Mucosa of rectum (tissue), 2 donors: ENCODE measurements at regions not wholly inside any gene's neighbourhood (a gene's known extent, or its start where the extent isn't known, plus 50 kb on each side); places are given as distances from the start of the nearest gene placed in this dataset.
"Not testable (repeated sequence)": the region's sequence is repeated elsewhere in the genome, so short reads cannot be mapped to it uniquely, and the experiment has no call there.

Experiments used
- H3K27ac ChIP-seq, 2 donors: one replicate each; pipeline ENCODE4 v1.7.0; 2013; ENCODE audit warnings: inconsistent platforms in 2 of 2, low read depth in 2 of 2, low read length in 2 of 2
- H3K27me3 ChIP-seq, 2 donors: one replicate each; pipeline ENCODE4 v1.7.0; 2013; ENCODE audit warnings: low read length in 2 of 2; ENCODE audit not compliant: control insufficient read depth in 2 of 2, insufficient read depth in 2 of 2
- H3K36me3 ChIP-seq, 2 donors: one replicate each; pipeline ENCODE4 v1.7.0; 2013; ENCODE audit warnings: low read length in 2 of 2; ENCODE audit not compliant: control insufficient read depth in 2 of 2, insufficient read depth in 2 of 2
- H3K4me1 ChIP-seq, 2 donors: one replicate each; pipeline ENCODE4 v1.7.0; 2013; ENCODE audit warnings: low read length in 2 of 2, mild to moderate bottlenecking in 1 of 2; ENCODE audit not compliant: control insufficient read depth in 2 of 2, insufficient read depth in 2 of 2
- H3K4me3 ChIP-seq, 2 donors: one replicate each; pipeline ENCODE4 v1.7.0; 2013; ENCODE audit warnings: low read length in 2 of 2
- H3K9ac ChIP-seq, 2 donors: one replicate each; pipeline ENCODE4 v1.7.0; 2013; ENCODE audit warnings: low read length in 2 of 2, low read depth in 1 of 2, mild to moderate bottlenecking in 1 of 2
- H3K9me3 ChIP-seq, 2 donors: one replicate each; pipeline ENCODE4 v1.7.0; 2013; ENCODE audit warnings: low read length in 2 of 2; ENCODE audit not compliant: control insufficient read depth in 2 of 2
- donor health status: healthy.
- donor health status: Normal muscosa, but diverticular disease.

DNA sequence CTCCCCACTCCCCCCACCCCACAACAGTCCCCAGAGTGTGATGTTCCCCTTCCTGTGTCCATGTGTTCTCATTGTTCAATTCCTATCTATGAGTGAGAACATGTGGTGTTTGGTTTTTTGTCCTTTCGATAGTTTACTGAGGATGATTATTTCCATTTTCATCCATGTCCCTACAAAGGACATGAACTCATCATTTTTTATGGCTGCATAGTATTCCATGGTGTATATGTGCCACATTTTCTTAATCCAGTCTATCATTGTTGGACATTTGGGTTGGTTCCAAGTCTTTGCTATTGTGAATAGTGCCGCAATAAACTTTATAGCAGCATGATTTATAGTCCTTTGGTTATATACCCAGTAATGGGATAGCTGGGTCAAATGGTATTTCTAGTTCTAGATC is 106.6 kb upstream of the WIPF3 start:
- not testable (repeated sequence) for H3K27ac ChIP-seq, H3K27me3 ChIP-seq, H3K9me3 ChIP-seq, H3K36me3 ChIP-seq, H3K4me3 ChIP-seq, H3K9ac ChIP-seq, H3K4me1 ChIP-seq

DNA sequence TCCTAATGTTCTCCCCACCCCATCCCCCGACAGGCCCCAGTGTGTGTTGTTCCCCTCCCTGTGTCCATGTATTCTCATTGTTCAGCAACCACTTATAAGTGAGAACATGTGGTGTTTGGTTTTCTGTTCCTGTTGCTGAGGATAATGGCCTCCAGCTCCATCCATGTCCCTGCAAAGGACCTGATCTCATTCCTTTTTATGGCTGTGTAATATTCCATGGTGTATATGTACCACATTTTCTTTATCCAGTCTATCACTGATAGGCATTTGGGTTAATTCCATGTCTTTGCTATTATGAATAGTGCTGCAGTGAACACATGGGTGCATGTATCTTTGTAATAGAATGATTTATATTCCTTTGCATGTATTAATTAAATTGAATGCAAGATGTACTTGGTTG is 104.8 kb upstream of the WIPF3 start:
- not testable (repeated sequence) for H3K4me3 ChIP-seq, H3K27ac ChIP-seq, H3K36me3 ChIP-seq, H3K9ac ChIP-seq, H3K9me3 ChIP-seq, H3K27me3 ChIP-seq, H3K4me1 ChIP-seq

DNA sequence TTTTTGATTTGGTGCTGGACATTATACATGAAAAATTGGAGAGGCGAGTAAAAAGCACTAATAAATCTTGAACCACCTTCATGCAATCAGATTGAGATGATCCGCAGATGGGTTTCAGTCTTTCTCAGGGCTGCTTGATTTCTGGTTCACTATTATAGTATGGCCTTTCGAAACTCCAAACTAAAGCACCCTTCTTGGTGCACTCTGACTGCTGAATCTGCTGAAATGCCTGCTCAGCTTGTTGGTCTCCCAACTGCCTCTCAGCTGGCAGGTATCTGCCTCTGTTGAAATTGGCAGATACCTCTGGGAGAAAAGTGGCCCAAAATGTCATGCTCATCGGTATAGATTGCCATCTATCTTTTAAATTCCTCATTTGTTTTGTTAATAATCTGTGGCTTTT is 102.5 kb upstream of the WIPF3 start:
- H3K9ac ChIP-seq, H3K27ac ChIP-seq, H3K4me3 ChIP-seq, H3K27me3 ChIP-seq, H3K9me3 ChIP-seq, H3K4me1 ChIP-seq, H3K36me3 ChIP-seq: not testable (repeated sequence)

DNA sequence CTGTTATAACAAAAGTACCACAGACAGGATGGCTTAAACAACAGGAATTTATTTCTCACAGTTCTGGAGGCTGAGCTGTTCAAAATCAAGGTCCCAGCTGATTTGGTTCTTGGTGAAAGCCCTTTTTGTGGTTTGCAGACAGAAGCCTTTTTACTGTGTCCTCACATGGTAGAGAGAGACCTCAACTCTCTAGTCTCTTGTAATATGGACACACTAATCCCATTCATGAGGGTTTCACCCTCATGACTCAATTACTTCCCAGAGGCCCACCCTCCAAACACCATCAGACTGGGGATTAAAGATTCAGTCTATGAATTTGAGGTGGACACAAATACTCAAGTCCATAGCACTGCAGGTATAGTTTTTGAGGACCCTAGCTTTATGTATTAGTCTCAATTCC is 97.3 kb upstream of the WIPF3 start:
- not testable (repeated sequence) for H3K9me3 ChIP-seq, H3K36me3 ChIP-seq, H3K4me3 ChIP-seq, H3K27ac ChIP-seq, H3K27me3 ChIP-seq, H3K9ac ChIP-seq, H3K4me1 ChIP-seq

DNA sequence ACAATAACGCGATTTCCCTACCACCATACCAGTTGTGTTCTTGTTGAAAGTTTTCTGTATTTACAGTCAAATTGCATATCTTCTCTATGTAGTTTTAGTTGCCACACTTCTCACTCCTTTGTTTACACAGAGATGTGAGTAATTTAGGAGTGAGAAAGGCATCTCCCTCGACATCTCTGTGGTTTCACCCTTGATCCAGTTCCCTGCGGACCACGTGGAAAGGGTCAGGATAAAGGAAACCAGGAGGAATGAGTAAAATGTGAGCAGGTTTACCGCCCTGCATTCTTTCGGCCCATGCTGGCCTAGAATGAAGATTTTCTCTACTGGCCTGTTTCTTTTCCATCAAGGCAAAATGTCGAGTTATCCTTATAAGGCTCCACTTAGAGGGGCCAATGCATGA is 83.2 kb upstream of the WIPF3 start:
- not testable (repeated sequence) for H3K27ac ChIP-seq, H3K9me3 ChIP-seq, H3K4me3 ChIP-seq, H3K27me3 ChIP-seq, H3K4me1 ChIP-seq, H3K36me3 ChIP-seq, H3K9ac ChIP-seq

DNA sequence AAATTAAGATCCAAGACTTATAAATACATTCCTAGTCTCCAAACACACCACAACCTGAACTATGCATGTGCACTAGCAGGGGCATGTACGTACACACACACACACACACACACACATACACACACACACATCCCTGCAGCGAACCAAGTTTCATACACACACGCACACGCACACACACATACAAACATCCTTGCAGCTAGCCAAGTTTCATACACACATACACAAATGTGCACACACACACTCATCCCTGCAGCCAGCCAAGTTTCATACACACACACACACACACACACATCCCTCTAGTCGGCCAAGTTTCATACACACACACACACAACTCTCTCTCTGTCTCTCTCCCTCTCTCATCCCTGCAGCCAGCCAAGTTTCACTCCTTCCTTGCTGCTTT is 82.7 kb upstream of the WIPF3 start:
- Histone ChIP-seq H3K36me3 (no peaks in the 10 kb centered on the region), H3K27me3 (no peaks in the 10 kb centered on the region), H3K4me1 (no peaks in the 10 kb centered on the region), H3K27ac (no peak overlapping the region), H3K9ac (no peak overlapping the region), H3K9me3 (no peaks in the 10 kb centered on the region), H3K4me3 (peak overlapping the region in 1 of 2 donors; percentile 31)

DNA sequence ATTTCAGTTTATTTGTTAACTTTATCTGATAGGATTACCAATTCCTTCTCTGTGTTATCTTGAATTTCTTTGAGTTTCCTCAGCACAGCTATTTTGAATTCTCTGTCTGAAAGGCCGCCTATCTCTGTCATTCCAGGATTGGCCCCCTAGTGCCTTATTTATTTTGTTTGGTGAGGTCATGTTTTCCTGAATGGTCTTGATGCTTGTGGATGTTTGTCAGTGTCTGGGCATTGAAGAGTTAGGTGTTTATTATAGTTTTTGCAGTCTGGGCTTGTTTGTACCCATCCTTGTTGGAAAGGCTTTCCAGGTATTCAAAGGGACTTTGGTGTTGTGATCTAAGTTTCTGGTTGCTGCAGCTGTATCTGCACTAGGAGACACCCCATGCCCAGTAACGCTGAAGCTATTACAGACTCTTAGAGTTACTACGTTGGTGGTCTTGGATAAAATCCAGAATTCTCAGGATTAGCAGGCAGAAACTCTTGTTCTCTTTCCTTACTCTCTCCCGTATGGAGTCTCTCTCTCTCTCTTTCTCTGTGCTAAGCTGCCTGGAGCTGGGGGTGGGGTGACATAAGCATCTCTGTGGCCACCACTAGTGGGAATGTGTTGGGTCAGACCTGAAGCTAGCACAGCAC is 76.7 kb upstream of the WIPF3 start:
- H3K27me3 ChIP-seq, H3K9me3 ChIP-seq, H3K4me3 ChIP-seq, H3K36me3 ChIP-seq, H3K9ac ChIP-seq, H3K4me1 ChIP-seq, H3K27ac ChIP-seq: not testable (repeated sequence)

DNA sequence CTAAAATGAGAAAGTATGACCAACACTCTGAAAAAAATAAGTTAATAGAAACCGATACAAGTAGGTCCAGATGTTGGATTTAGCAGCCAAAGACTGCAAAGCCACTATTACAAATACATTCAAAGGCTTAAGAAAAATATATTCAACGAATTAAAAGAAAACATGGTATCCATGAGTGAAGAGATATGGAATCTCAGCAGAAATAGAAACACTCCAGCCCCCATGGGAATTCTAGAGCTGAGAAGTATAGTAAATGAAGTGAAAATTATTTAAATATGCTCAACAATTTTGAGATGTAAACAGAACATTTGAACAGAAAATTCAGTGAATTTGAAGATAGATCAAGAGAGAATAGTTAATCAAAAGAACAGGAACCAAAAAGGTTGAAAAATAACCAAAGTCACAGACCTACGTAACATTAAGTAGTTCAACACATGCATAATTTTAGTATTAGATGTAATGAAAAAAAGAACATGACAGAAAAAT is 72.0 kb upstream of the WIPF3 start:
- no peaks in the 10 kb centered on the region for H3K36me3 ChIP-seq
- H3K9ac ChIP-seq, result no peak overlapping the region
- no peak overlapping the region for H3K4me3 ChIP-seq
- H3K27ac ChIP-seq, result no peak overlapping the region
- H3K9me3 ChIP-seq, result no peaks in the 10 kb centered on the region
- H3K27me3 ChIP-seq, result no peaks in the 10 kb centered on the region
- H3K4me1 ChIP-seq, result no peaks in the 10 kb centered on the region

DNA sequence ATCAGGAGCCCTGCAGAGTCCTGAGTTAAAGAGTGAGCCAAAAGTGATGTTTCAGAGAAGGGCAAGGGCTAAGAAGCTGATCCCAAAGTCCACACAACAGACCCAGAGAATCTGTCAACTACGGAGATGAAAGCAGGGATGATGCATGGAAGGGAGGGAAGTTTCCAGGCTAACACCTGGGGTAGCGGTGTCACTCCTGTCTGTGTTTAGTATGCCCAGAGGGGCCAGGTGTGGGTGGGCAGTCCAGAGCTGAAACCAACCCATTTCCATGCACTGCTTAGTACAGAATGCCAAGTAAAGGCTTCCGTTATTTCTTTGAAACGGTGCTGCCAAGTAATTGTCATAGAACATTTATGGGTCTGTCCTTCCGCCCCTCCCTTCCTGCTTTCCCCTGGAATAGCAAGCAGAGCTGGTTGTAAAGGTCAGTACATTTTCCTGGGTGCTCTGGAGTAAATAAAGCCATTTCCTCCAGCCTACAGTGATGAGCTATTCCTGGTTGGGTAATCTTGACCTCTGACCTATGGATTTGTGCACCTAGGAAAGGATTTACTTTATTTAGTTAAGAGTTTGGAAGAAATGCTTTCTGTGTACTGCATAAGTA is 58.6 kb upstream of the WIPF3 start:
- H3K36me3 ChIP-seq, H3K27ac ChIP-seq, H3K9ac ChIP-seq, H3K4me3 ChIP-seq, H3K9me3 ChIP-seq, H3K27me3 ChIP-seq, H3K4me1 ChIP-seq: not testable (repeated sequence)

DNA sequence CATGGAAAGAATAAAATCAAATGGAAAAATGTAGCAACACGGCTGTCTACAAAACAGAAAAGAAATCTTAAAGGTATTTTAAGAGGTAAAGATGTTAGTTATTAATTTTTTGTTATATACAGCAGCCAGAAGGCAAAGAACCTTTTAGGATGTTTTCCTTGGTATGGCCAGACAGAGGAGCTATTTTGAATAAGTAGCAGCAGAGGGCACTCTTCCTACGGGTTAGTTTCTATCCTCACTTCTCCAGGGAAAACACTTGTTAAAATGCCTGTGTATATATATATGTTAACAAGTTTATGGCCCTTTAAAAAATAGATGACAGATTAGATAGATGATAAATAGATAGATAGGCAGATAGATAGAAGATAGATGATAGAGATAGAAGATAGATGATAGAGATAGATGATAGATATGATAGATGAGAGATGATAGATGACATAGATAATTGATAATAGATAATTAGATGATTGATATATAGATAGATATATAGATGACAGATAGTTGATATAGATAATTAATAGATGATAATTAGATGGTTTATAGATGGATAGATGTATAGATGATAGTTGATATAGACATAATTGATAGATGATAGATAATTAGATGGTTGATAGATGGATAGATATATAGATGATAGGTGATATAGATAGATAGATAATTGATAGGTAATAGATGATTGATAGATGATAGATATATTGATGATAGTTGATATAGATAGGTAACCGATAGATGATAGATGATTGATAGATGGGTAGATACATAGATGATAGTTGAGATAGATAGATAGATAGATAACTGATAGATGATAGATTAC is 57.8 kb upstream of the WIPF3 start:
- Histone ChIP-seq H3K9me3 (no peaks in the 10 kb centered on the region), H3K27ac (no peak overlapping the region), H3K4me1 (peaks cover 2 to 3% of the 10 kb centered on the region in 2 donors), H3K36me3 (no peaks in the 10 kb centered on the region), H3K9ac (no peak overlapping the region), H3K27me3 (no peaks in the 10 kb centered on the region), H3K4me3 (no peak overlapping the region)
